ENCODE measurements at regions not wholly inside any gene's neighbourhood (a gene's known extent, or its start where the extent isn't known, plus 50 kb on each side); places are given as distances from the start of the nearest gene placed in this dataset.

DNA sequence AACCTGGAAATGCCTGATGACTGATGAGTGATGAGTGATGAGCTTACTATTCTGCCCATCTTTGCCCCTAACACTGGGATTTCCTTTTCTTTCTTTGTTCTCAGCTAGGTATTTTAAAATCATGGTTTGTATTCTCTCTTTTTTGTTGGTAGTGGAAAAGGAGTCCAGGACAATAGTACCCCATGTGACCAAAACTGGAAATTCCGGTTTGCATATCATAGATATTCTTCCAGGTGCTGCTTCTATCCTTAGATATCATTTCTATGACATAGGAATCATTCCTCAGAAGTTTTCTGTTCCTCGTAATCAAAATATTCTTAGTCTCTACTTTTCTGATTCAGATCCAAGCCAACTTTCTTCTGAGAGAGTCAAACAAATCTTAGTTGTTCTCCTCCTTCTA is 320.5 kb upstream of the TET2 start:
- TF ChIP-seq POLR2A (IDR thresholded peaks at IDR 0.05) (no peak), POLR2AphosphoS5 (IDR thresholded peaks at IDR 0.05) (no peak)
- TF ChIP-seq, protein P1, sequence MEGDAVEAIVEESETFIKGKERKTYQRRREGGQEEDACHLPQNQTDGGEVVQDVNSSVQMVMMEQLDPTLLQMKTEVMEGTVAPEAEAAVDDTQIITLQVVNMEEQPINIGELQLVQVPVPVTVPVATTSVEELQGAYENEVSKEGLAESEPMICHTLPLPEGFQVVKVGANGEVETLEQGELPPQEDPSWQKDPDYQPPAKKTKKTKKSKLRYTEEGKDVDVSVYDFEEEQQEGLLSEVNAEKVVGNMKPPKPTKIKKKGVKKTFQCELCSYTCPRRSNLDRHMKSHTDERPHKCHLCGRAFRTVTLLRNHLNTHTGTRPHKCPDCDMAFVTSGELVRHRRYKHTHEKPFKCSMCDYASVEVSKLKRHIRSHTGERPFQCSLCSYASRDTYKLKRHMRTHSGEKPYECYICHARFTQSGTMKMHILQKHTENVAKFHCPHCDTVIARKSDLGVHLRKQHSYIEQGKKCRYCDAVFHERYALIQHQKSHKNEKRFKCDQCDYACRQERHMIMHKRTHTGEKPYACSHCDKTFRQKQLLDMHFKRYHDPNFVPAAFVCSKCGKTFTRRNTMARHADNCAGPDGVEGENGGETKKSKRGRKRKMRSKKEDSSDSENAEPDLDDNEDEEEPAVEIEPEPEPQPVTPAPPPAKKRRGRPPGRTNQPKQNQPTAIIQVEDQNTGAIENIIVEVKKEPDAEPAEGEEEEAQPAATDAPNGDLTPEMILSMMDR (IDR thresholded peaks at IDR 0.05 in 8 of 11, conservative IDR thresholded peaks at IDR 0.05 in 3 of 11): no peak
- Histone ChIP-seq H3K36me3 (no peaks in the 10 kb centered on the region), H3K9me3 (no peaks in the 10 kb centered on the region), H3K27ac (no peak overlapping the region), H3K27me3 (replicated peaks in 1 of 7) (no peaks in the 10 kb centered on the region), H3K4me1 (no peaks in the 10 kb centered on the region), H3K4me3 (no peak overlapping the region)
- DNase-seq: no peak
- WGBS, 5 donors: 66 to 86% (median 76%) methylated on average over 2 of the region's 2 CpGs
- intact Hi-C loops (cut with DNase I; ENCODE audit: low total_unique reads): no loop called here

DNA sequence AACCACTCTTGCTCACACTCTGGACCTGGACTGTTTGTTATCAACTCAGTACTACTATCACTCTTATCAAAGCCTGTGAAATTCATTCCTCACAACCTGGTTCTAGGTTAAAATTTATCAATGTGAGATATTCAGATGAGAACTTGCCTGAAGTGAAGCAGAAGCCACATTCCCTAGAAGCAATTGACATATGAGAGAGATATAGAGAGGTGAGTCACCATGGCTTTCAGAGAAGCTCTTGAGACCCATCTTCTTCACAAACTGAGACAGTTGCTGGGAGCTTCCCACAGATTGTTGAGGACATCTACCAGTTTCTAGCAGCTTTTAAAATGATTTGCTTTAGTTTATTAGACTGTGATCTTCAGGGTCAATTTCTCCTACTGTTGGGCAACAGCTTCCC is 316.9 kb upstream of the TET2 start:
- Histone ChIP-seq H3K4me3 (no peak overlapping the region), H3K27me3 (replicated peaks in 1 of 7) (no peaks in the 10 kb centered on the region), H3K27ac (no peak overlapping the region), H3K9me3 (no peaks in the 10 kb centered on the region), H3K36me3 (no peaks in the 10 kb centered on the region), H3K4me1 (no peaks in the 10 kb centered on the region)
- intact Hi-C loops (cut with DNase I; ENCODE audit: low total_unique reads): no loop called here
- DNase-seq: no peak
- no peak for TF ChIP-seq POLR2AphosphoS5 (IDR thresholded peaks at IDR 0.05)
- TF ChIP-seq, protein P1 (IDR thresholded peaks at IDR 0.05 in 8 of 11, conservative IDR thresholded peaks at IDR 0.05 in 3 of 11): no peak
- TF ChIP-seq POLR2A (IDR thresholded peaks at IDR 0.05): no peak

DNA sequence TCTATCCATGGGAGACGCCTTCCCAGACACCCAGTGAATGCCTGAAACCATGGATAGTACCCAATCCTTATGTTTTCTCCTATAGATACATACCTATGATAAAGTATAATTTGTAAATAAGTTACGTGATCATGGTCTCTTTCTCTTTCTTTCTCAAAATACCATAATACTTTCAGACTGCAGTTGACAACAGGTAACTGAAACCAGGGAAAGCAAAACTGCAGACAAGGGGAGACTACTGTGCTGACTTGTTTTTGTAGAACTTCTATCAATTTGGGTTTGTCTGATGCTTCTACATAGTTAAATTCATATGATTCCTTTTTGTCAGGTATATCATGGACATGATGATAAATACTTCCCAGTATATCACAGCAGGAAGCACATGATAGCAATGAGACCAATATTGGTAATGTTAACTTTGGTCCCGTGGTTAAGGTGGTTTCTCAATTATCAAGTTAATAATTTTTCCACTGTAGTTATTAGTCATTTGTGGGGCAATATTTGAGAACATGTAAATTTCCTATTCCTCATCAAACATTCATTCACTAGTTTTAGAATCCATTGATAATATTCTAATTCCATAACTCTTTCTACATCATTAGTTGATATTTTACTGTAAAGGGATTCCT is 298.0 kb upstream of the TET2 start:
- no peak overlapping the region for H3K27ac ChIP-seq
- no peaks in the 10 kb centered on the region for H3K27me3 ChIP-seq (replicated peaks in 1 of 7)
- H3K36me3 ChIP-seq: no peaks in the 10 kb centered on the region
- 77 to 81% (median 77%) methylated on average over 3 of the region's 3 CpGs for WGBS, 5 donors
- H3K9me3 ChIP-seq: no peaks in the 10 kb centered on the region
- TF ChIP-seq POLR2AphosphoS5 (IDR thresholded peaks at IDR 0.05): no peak
- TF ChIP-seq POLR2A (IDR thresholded peaks at IDR 0.05): no peak
- TF ChIP-seq, protein P1 (IDR thresholded peaks at IDR 0.05 in 8 of 11, conservative IDR thresholded peaks at IDR 0.05 in 3 of 11): no peak
- no peak for DNase-seq
- H3K4me3 ChIP-seq: no peak overlapping the region
- intact Hi-C loops (cut with DNase I; ENCODE audit: low total_unique reads): no loop called here
- H3K4me1 ChIP-seq: no peaks in the 10 kb centered on the region

DNA sequence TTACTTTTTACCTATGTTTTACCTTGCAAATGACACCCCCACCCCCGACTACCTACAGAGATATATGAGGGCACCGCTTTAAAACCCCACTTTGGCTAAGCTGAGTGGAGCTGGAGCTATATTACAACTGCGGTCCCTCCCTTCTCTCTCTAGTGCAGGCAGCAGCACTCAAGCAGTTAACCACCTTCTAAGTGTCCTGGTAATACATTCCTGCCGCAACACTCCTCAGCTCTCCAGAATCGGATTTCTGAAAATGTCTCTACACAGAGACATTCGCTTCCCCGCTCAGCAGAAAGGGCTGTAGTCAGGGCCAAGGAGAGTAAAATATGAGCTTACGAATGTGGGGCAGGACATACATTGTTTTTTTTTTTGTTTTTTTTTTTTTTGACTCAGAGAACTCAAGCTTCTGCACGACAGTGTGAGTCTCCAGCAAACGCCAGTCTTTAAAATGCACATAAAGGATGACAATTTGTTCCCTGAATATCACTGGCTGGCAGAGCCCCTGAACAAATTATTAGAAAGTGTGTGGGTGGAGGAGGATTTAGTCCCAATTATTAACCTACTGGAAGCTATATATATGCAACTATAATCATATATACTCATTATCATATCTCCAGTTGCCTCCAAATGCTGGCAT is 287.0 kb upstream of the TET2 start:
- H3K9me3 ChIP-seq: peaks cover 0 to 5% (median 0%) of the 10 kb centered on the region in 8 donors
- TF ChIP-seq, protein P1 (IDR thresholded peaks at IDR 0.05 in 8 of 11, conservative IDR thresholded peaks at IDR 0.05 in 3 of 11): no peak
- no peak for TF ChIP-seq POLR2A (IDR thresholded peaks at IDR 0.05)
- no peak for TF ChIP-seq POLR2AphosphoS5 (IDR thresholded peaks at IDR 0.05)
- no peak for DNase-seq
- no peaks in the 10 kb centered on the region for H3K36me3 ChIP-seq
- intact Hi-C loops (cut with DNase I; ENCODE audit: low total_unique reads): no loop called here
- WGBS, 5 donors: 60 to 77% (median 64%) methylated on average over 10 of the region's 10 CpGs
- H3K4me1 ChIP-seq: no peaks in the 10 kb centered on the region
- no peaks in the 10 kb centered on the region for H3K27me3 ChIP-seq (replicated peaks in 1 of 7)
- H3K4me3 ChIP-seq: no peak overlapping the region
- no peak overlapping the region for H3K27ac ChIP-seq
